Lower leg skin (tissue), 4 donors: ENCODE measurements at regions not wholly inside any gene's neighbourhood (a gene's known extent, or its start where the extent isn't known, plus 50 kb on each side); places are given as distances from the start of the nearest gene placed in this dataset.

Experiments used
- DNase-seq, 2 donors: peaks; one replicate each; pipeline ENCODE4 v3.0.0-alpha.2; 2019; ENCODE audit warnings: low spot score in 2 of 2
- H3K4me3 ChIP-seq: fragments of 200-600 bp; sonication (generic); 2 replicates; pipeline ENCODE4 v1.5.1; 2017; ENCODE audit warnings: mild to moderate bottlenecking, low read depth; ENCODE audit not compliant: poor library complexity, severe bottlenecking
- CTCF ChIP-seq, 3 donors: fragments of 450-650 bp; IDR thresholded peaks; one replicate each; pipeline ENCODE4 v1.5.1; 2016; ENCODE audit warnings: antibody characterized with exemption in 3 of 3, mild to moderate bottlenecking in 3 of 3, moderate library complexity in 2 of 3
- POLR2A ChIP-seq, 2 donors: fragments of 450-650 bp; IDR thresholded peaks; one replicate each; pipeline ENCODE4 v1.6.1; 2016 to 2017; ENCODE audit warnings: antibody characterized with exemption in 2 of 2, mild to moderate bottlenecking in 1 of 2, moderate library complexity in 1 of 2
- WGBS, 2 donors: methylation state at CpG; one replicate each; pipeline ENCODE4 v1.1.5; 2018; 5-methylcytosine and 5-hydroxymethylcytosine counted together
- intact Hi-C: fragments of 100-400 bp; cut with DNase I; formaldehyde crosslinking; loops from one replicate; pipeline ENCODE4 v1.15.0; 2023; ENCODE audit warnings: low total_unique reads

DNA sequence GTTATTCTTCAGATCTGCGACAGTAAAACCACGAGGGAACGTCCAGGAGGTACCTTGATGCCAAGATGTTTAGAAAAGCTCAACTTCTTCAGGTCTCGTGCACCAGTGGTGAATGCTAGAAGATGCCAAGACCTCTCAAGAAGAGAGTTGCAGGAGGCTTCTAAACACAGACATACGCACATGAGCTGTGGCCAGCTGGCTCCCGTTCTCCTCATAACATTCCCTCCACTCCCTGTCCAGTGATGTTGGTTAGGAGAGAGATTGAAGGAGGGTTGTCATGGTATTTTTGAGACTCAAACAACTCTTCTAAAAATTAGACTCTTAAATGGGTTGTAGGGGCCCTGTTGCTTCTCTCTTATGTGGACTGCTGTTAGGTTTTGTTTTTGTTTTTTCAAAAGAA is 184.3 kb downstream of the QDPR start:
- no peak for DNase-seq
- TF ChIP-seq CTCF (IDR thresholded peaks at IDR 0.05), result no peak
- no peak for TF ChIP-seq POLR2A (IDR thresholded peaks at IDR 0.05)
- WGBS, 2 donors, result 60 to 74% methylated on average over 6 of the region's 6 CpGs
- intact Hi-C loops, result no loop called here
- H3K4me3 ChIP-seq, result no peak overlapping the region

- TF ChIP-seq POLR2A (IDR thresholded peaks at IDR 0.05) (no peak), CTCF (IDR thresholded peaks at IDR 0.05) (no peak)
- DNase-seq, result no peak
- H3K4me3 ChIP-seq, result no peak overlapping the region
- 53 to 66% methylated on average over 2 of the region's 2 CpGs for WGBS, 2 donors
- intact Hi-C loops, result no loop called here
These were observed 185.1 kb downstream of the QDPR start for GRCh38 chr4:17326756-17327155.

DNA sequence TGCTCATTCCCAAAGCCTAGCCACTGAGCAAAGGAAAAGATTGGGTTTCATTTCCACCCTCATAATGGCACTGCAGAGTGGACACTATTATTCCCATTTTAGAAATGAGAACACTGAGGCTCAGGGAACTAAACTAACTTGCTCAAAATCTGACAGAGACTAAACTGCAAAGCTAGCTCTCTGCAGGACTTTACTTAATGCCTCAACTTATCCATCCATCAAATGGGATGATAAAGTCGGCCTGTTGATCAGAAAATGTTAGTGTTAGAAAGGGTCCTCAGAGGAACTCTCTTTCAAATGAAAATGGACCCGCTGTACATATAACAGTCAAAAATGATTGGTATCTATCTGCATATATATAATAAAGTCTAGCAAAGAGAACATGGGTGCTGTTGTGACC is 186.8 kb downstream of the QDPR start:
- WGBS, 2 donors, result 96 to 100% methylated on average over 2 of the region's 2 CpGs
- intact Hi-C loops, result no loop called here

GRCh38 chr4:17324386-17324830 is 187.5 kb downstream of the QDPR start:
- intact Hi-C loops, result no loop called here
- no peak overlapping the region for H3K4me3 ChIP-seq
- DNase-seq, result no peak
- 11% methylated on average over 11 of the region's 11 CpGs for WGBS, 2 donors
- TF ChIP-seq CTCF (IDR thresholded peaks at IDR 0.05) (peak in 1 of 3 donors; percentile 46), POLR2A (IDR thresholded peaks at IDR 0.05) (no peak)

More for the DNA sequence above, 186.8 kb downstream of the QDPR start:
- no peak for DNase-seq
- no peak overlapping the region for H3K4me3 ChIP-seq
- no peak for TF ChIP-seq CTCF (IDR thresholded peaks at IDR 0.05)
- no peak for TF ChIP-seq POLR2A (IDR thresholded peaks at IDR 0.05)

DNA sequence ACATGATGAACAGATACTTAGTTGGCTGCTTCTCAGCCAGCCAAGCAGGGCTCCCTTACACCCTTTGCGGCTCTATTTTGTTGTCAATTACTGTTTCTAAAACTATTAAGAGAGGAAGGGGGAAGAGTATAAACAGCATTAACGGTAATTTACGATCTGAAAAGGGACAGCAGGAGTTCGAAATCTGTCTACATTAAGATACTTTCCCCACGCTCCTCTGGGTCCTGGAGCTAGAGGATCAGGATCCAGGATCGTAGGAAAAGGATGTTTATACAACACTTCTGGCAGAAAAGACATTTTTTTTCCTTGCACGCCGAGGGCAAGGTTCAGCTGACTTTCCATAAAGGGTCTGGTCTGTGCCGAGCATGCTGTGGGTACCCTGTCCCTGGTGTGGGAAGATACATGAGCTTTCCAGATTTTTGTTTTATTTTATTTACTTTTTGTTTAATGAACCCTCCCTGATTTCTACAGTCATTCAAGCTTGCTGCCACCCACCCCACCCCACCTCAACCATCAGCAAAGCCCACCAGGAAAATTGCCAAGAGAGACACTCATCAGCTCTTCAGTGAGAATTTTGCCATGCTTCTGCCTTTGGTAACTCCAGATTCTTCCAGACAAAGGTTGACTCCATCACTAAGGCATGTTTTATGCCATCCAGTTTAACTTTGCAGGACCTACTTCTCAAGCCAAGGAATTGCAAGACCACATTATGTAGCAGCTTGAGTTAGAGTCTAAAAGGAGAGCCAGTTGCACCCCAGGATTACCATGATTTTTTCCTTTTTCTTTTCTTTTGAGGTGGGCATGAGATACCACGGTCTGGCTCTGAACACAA is 188.1 kb downstream of the QDPR start:
- WGBS, 2 donors, result 35 to 49% methylated on average over 10 of the region's 10 CpGs
- intact Hi-C loops, result no loop called here
- TF ChIP-seq CTCF (IDR thresholded peaks at IDR 0.05), result no peak
- TF ChIP-seq POLR2A (IDR thresholded peaks at IDR 0.05), result no peak
- no peak for DNase-seq
- H3K4me3 ChIP-seq, result no peak overlapping the region

GRCh38 chr4:17322514-17322913 is 189.4 kb downstream of the QDPR start:
- intact Hi-C loops, result no loop called here

More at GRCh38 chr4:17322514-17322913, 189.4 kb downstream of the QDPR start:
- no peak for DNase-seq
- no peak for TF ChIP-seq CTCF (IDR thresholded peaks at IDR 0.05)
- TF ChIP-seq POLR2A (IDR thresholded peaks at IDR 0.05), result no peak
- H3K4me3 ChIP-seq, result no peak overlapping the region
